ENCODE measurements at regions not wholly inside any gene's neighbourhood (a gene's known extent, or its start where the extent isn't known, plus 50 kb on each side); places are given as distances from the start of the nearest gene placed in this dataset.

DNA sequence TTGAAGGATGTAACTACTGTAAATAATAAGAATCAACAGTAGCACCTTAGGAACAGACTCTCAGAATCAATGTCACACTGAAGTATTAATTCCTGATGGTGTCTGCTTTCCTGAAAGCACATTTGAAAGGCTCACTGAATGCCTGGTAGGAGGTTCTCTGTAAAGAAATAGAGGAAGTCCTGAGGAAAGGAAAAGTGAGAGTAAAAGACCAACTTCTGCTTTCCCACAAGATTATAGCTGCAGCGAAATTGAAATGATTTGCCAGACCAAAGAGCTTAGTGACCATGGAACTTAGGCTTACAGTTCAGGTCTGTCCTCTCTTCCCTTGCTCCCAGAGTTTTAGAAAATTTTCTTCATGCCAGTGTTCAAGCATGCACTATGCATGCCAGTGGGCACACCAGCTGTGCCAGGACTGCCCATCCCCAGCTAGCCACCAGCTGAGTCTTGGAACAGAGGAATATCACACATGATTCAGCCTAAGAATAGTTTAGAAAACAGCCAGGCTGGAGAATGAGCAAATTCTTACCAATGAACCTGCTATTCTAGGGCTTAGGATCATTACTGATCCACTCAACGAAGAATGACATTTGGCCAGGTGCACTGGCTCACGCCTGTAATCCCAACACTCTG is 123.2 kb downstream of the HERPUD2 start:
- TF ChIP-seq EZH2 (IDR thresholded peaks at IDR 0.05; ENCODE audit: borderline replicate concordance, low read depth, low read length, poor library complexity, severe bottlenecking) (no peak), CTCF (conservative IDR thresholded peaks at IDR 0.05; ENCODE audit: low read depth, low read length) (no peak)
